Activated naive CD8-positive, alpha-beta T cell treated with anti-CD3 and anti-CD28 coated beads, Interleukin-2, amount 10 ng/mL, durations not matched to agents 7 days and 5 days (primary cell): ENCODE measurements at regions not wholly inside any gene's neighbourhood (a gene's known extent, or its start where the extent isn't known, plus 50 kb on each side); places are given as distances from the start of the nearest gene placed in this dataset.

Experiments
- ATAC-seq: fragments of 150-1000 bp; cut with Tn5 transposase; one replicate; pipeline ENCODE4 v1.10.0; 2021; ENCODE audit warnings: low read depth, moderate library complexity
- POLR2A ChIA-PET: fragments of 350-600 bp; sonication (Branson Sonifier 250); formaldehyde crosslinking; loops from one replicate; lab custom pipeline; 2021; ENCODE audit warnings: antibody characterized with exemption; lab: Charles Lee
- DNase-seq: peaks from one replicate; pipeline ENCODE4 v3.0.0; 2021
- H3K27ac Mint-ChIP-seq: one replicate; pipeline ENCODE4 v1.8.0; 2022; ENCODE audit warnings: mild to moderate bottlenecking, mixed read lengths
- H3K27me3 Mint-ChIP-seq: one replicate; pipeline ENCODE4 v1.8.0; 2022; ENCODE audit warnings: mild to moderate bottlenecking, moderate library complexity, mixed read lengths
- H3K36me3 Mint-ChIP-seq: one replicate; pipeline ENCODE4 v1.8.0; 2021; ENCODE audit warnings: mild to moderate bottlenecking, mixed read lengths
- H3K4me1 Mint-ChIP-seq: one replicate; pipeline ENCODE4 v1.8.0; 2021; ENCODE audit warnings: mixed read lengths
- H3K4me3 Mint-ChIP-seq: one replicate; pipeline ENCODE4 v1.8.0; 2022; ENCODE audit warnings: mild to moderate bottlenecking, moderate library complexity, mixed read lengths
- H3K9me3 Mint-ChIP-seq: one replicate; pipeline ENCODE4 v1.8.0; 2021; ENCODE audit warnings: mixed read lengths

DNA sequence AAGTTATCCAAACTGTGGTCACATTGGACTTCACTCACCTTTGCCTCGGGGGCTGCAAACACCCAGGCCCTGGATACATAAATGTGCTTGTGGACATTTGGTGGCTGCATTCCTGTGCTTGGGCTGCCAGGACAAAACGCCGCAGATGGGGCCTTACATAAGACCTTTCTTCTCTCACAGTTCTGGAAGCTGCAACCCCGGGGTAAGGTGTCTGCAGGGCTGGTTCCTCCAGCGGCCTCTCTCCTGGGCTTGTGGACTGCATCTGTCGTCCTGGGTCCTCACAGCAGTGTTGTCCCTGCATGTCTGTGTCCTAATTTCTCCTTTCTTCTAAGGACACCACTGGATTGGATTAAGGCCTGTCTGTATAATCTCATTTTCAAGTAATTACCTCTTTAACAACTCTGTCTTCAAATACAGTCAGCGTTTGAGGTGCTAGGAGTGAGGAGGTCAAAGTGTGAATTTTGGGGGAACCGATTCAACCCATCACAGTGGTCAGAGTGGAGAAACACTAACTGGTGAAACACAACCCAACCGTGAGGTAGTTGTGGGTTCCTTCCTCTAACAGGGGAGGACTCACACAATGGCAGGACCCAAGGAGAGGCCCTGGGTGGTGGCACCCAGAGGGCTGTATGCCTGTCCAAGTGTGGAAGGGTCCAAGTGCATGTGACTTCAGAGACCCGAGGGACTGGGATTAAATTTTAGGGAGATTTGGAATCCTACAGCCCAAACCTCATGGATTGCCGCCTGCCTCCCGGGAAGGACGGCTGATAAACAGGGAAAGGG lies 415.6 kb downstream of the IRX2 start:
- Mint-ChIP-seq H3K4me1 (no peaks in the 10 kb centered on the region), H3K4me3 (no peak overlapping the region), H3K27me3 (no peaks in the 10 kb centered on the region), H3K27ac (no peak overlapping the region), H3K36me3 (no peaks in the 10 kb centered on the region), H3K9me3 (peaks cover 8% of the 10 kb centered on the region)
- POLR2A ChIA-PET, result no interaction called here
- ATAC-seq, result no peak
- no peak for DNase-seq

- no peak for DNase-seq
- Mint-ChIP-seq H3K4me3 (no peak overlapping the region), H3K36me3 (no peaks in the 10 kb centered on the region), H3K4me1 (no peaks in the 10 kb centered on the region), H3K27ac (no peak overlapping the region), H3K27me3 (no peaks in the 10 kb centered on the region), H3K9me3 (peaks cover 8% of the 10 kb centered on the region)
- ATAC-seq, result no peak
- POLR2A ChIA-PET, result no interaction called here
Measured at GRCh38 chr5:2335125-2335732, 416.2 kb downstream of the IRX2 start.

DNA sequence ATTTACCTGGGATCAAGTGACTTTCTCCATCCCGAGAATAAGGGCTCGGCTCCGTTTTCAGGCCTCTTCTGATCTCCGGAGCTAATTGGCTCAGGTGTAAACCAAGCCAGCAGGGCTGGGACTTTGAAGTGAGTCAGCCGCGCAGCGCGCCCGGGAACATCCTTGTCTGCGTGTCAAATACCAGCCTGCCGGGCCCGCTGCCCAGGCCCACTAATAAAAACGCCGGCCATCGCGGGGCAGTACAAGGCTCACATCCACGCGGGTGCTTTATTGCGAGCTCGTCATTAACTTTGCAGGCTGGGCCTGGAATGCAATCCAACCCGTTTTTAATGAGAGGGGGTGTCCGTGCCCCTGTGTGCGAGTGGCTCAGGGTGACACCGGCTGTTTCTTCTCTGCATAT lies 416.8 kb downstream of the IRX2 start:
- POLR2A ChIA-PET, result no interaction called here
- H3K27ac Mint-ChIP-seq, result no peak overlapping the region
- H3K9me3 Mint-ChIP-seq, result peaks cover 8% of the 10 kb centered on the region
- H3K27me3 Mint-ChIP-seq, result no peaks in the 10 kb centered on the region
- DNase-seq (no peak), ATAC-seq (no peak)
- no peak overlapping the region for H3K4me3 Mint-ChIP-seq
- H3K4me1 Mint-ChIP-seq, result no peaks in the 10 kb centered on the region
- H3K36me3 Mint-ChIP-seq, result no peaks in the 10 kb centered on the region

- no peak overlapping the region for H3K27ac Mint-ChIP-seq
- ATAC-seq, result no peak
- no peaks in the 10 kb centered on the region for H3K27me3 Mint-ChIP-seq
- H3K4me3 Mint-ChIP-seq, result no peak overlapping the region
- no peaks in the 10 kb centered on the region for H3K36me3 Mint-ChIP-seq
- H3K9me3 Mint-ChIP-seq, result peaks cover 8% of the 10 kb centered on the region
- POLR2A ChIA-PET, result no interaction called here
- H3K4me1 Mint-ChIP-seq, result no peaks in the 10 kb centered on the region
- DNase-seq, result no peak
Measured at GRCh38 chr5:2333291-2333690, 418.2 kb downstream of the IRX2 start.

DNA sequence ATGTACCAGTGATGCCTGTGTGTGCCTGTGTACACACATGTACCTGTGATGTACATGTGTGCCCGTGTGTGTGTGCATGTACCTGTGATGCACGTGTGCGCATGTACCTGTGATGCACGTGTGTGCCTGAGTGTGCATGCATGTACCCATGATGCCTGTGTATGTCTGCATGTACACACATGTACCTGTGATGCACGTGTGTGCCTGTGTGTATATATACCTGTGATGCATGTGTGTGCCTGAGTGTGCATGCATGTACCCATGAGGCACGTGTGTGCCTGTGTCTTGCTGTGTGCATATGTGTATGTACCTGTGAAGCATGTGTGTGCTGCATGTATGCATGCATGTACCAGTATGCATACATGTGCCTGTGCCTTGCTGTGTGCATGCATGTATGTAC lies 419.0 kb downstream of the IRX2 start:
- Mint-ChIP-seq H3K27me3 (no peaks in the 10 kb centered on the region), H3K36me3 (no peaks in the 10 kb centered on the region), H3K4me1 (no peaks in the 10 kb centered on the region), H3K27ac (no peak overlapping the region), H3K4me3 (no peak overlapping the region), H3K9me3 (peaks cover 8% of the 10 kb centered on the region)
- no peak for DNase-seq
- ATAC-seq, result no peak
- POLR2A ChIA-PET, result no interaction called here

GRCh38 chr5:2330325-2331130 lies 420.9 kb downstream of the IRX2 start:
- POLR2A ChIA-PET, result no interaction called here
- Mint-ChIP-seq H3K4me3 (no peak overlapping the region), H3K36me3 (no peaks in the 10 kb centered on the region), H3K4me1 (no peaks in the 10 kb centered on the region), H3K9me3 (peaks cover 8% of the 10 kb centered on the region), H3K27me3 (no peaks in the 10 kb centered on the region), H3K27ac (no peak overlapping the region)
- DNase-seq (no peak), ATAC-seq (no peak)

GRCh38 chr5:2329741-2330140 lies 421.7 kb downstream of the IRX2 start:
- no peaks in the 10 kb centered on the region for H3K36me3 Mint-ChIP-seq
- no peak for DNase-seq
- no peak overlapping the region for H3K4me3 Mint-ChIP-seq
- peaks cover 8% of the 10 kb centered on the region for H3K9me3 Mint-ChIP-seq
- no peak for ATAC-seq
- POLR2A ChIA-PET, result no interaction called here
- H3K4me1 Mint-ChIP-seq, result no peaks in the 10 kb centered on the region
- H3K27ac Mint-ChIP-seq, result no peak overlapping the region
- H3K27me3 Mint-ChIP-seq, result no peaks in the 10 kb centered on the region

- H3K4me1 Mint-ChIP-seq, result no peaks in the 10 kb centered on the region
- no peak overlapping the region for H3K4me3 Mint-ChIP-seq
- no peaks in the 10 kb centered on the region for H3K9me3 Mint-ChIP-seq
- H3K27ac Mint-ChIP-seq, result no peak overlapping the region
- H3K27me3 Mint-ChIP-seq, result no peaks in the 10 kb centered on the region
- ATAC-seq, result no peak
- DNase-seq, result no peak
- no peaks in the 10 kb centered on the region for H3K36me3 Mint-ChIP-seq
- POLR2A ChIA-PET, result no interaction called here
Measured at GRCh38 chr5:2326601-2327000, 424.9 kb downstream of the IRX2 start.

- no peak overlapping the region for H3K4me3 Mint-ChIP-seq
Measured at GRCh38 chr5:2324788-2325187, 426.7 kb downstream of the IRX2 start.

DNA sequence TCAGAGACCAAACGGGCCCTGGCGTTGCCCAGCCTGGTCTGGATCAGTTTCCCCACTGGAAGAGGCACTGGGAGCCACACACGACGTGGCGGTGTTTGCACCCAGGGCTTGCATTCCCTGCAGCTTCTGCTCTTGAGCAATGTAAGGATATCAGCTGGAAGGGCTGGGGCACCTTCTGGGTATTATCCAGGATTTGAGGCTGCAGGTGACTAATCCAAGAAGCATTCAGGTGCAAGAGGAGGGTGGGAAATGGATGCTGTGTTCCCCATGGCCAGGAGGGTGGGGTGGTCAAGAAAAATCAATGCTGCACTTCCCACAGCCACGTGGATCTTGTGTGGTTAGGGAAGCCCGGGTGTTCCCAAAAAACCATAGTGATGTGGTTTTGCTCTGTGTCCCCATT lies 430.9 kb downstream of the IRX2 start:
- H3K27ac Mint-ChIP-seq, result no peak overlapping the region
- no peaks in the 10 kb centered on the region for H3K9me3 Mint-ChIP-seq
- POLR2A ChIA-PET, result no interaction called here
- no peak overlapping the region for H3K4me3 Mint-ChIP-seq
- DNase-seq (no peak), ATAC-seq (no peak)
- no peaks in the 10 kb centered on the region for H3K36me3 Mint-ChIP-seq
- no peaks in the 10 kb centered on the region for H3K27me3 Mint-ChIP-seq
- no peaks in the 10 kb centered on the region for H3K4me1 Mint-ChIP-seq

More at GRCh38 chr5:2324788-2325187, 426.7 kb downstream of the IRX2 start:
- no peak for ATAC-seq
- H3K36me3 Mint-ChIP-seq, result no peaks in the 10 kb centered on the region
- H3K27me3 Mint-ChIP-seq, result no peaks in the 10 kb centered on the region
- H3K9me3 Mint-ChIP-seq, result no peaks in the 10 kb centered on the region
- no peak for DNase-seq
- no peak overlapping the region for H3K27ac Mint-ChIP-seq
- POLR2A ChIA-PET, result no interaction called here
- no peaks in the 10 kb centered on the region for H3K4me1 Mint-ChIP-seq

DNA sequence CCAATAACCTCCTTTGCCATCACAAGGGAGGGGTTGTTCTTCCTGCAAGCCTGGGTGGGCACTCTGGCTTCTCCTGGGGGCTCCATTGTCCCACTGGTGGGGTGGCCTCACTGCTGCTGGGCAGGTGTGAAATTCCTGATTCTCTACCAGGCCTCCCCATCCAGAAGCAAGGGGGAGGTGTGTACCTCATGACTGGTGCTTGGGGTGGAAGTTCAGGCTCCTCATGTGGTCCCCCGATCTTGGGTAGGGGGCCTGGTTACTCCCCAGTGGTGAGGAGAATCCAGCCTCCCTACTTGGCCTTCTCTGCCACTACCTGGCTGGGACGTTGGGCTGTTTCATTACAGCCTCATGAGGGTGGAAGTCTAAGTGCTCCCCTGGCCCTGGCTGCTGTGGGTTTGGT lies 433.9 kb downstream of the IRX2 start:
- Mint-ChIP-seq H3K4me3 (no peak overlapping the region), H3K36me3 (no peaks in the 10 kb centered on the region), H3K4me1 (no peaks in the 10 kb centered on the region), H3K9me3 (no peaks in the 10 kb centered on the region), H3K27ac (no peak overlapping the region), H3K27me3 (no peaks in the 10 kb centered on the region)
- no peak for ATAC-seq
- DNase-seq, result no peak
- POLR2A ChIA-PET, result no interaction called here

- DNase-seq (no peak), ATAC-seq (no peak)
- Mint-ChIP-seq H3K9me3 (no peaks in the 10 kb centered on the region), H3K27me3 (no peaks in the 10 kb centered on the region), H3K4me1 (no peaks in the 10 kb centered on the region), H3K27ac (no peak overlapping the region), H3K4me3 (no peak overlapping the region), H3K36me3 (no peaks in the 10 kb centered on the region)
- POLR2A ChIA-PET, result no interaction called here
Measured at GRCh38 chr5:2311851-2312250, 429.1 kb upstream of the IRX4 start.

DNA sequence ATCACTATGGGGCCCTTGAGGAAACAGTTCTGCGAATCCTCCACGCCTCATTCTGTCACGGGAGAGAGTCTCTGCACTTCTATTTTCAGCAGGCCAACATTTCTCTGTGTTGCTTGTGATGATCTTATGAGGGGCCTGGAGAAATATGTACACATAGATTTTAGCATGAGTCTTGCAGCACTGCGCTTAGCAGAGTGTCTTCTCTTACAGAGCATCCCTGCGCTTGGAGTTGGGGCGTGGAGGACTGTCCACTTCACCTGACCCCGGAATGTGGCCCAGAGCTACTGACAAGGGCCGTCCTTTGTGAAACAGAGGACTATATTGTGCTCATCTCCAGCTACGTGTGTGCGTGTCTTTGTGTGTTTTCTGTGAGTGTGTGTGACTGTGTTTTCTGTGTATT lies 428.2 kb upstream of the IRX4 start:
- POLR2A ChIA-PET, result no interaction called here
- no peak for DNase-seq
- Mint-ChIP-seq H3K9me3 (no peaks in the 10 kb centered on the region), H3K27me3 (no peaks in the 10 kb centered on the region), H3K27ac (no peak overlapping the region), H3K36me3 (no peaks in the 10 kb centered on the region), H3K4me3 (no peak overlapping the region), H3K4me1 (no peaks in the 10 kb centered on the region)
- ATAC-seq, result no peak

GRCh38 chr5:2307631-2308030 lies 424.9 kb upstream of the IRX4 start:
- no peak for ATAC-seq
- no peak overlapping the region for H3K27ac Mint-ChIP-seq
- H3K27me3 Mint-ChIP-seq, result no peaks in the 10 kb centered on the region
- no peaks in the 10 kb centered on the region for H3K36me3 Mint-ChIP-seq
- no peaks in the 10 kb centered on the region for H3K4me1 Mint-ChIP-seq
- no peaks in the 10 kb centered on the region for H3K9me3 Mint-ChIP-seq
- H3K4me3 Mint-ChIP-seq, result no peak overlapping the region
- POLR2A ChIA-PET, result no interaction called here
- DNase-seq, result no peak
